GM18867 (cell line): ENCODE measurements at regions not wholly inside any gene's neighbourhood (a gene's known extent, or its start where the extent isn't known, plus 50 kb on each side); places are given as distances from the start of the nearest gene placed in this dataset.
"Not testable (repeated sequence)": the region's sequence is repeated elsewhere in the genome, so short reads cannot be mapped to it uniquely, and the experiment has no call there.

Experiments used
- ATAC-seq: cut with Tn5 transposase; IDR thresholded peaks from one replicate; pipeline ENCODE4 v1.9.1; 2021; ENCODE audit warnings: mild to moderate bottlenecking, moderate library complexity; ENCODE audit not compliant: unreplicated experiment

- ATAC-seq: no peak
Measured at GRCh38 chr7:149608168-149608567, 110.6 kb upstream of the ZNF746 start.

- ATAC-seq: no peak
Measured at GRCh38 chr7:149607683-149608082, 110.1 kb upstream of the ZNF746 start.

- ATAC-seq: no peak
Measured at GRCh38 chr7:149606826-149607225, 109.2 kb upstream of the ZNF746 start.

GRCh38 chr7:149605696-149606095 lies 108.1 kb upstream of the ZNF746 start:
- ATAC-seq: no peak

- ATAC-seq: no peak
Measured at GRCh38 chr7:149604521-149604920, 106.9 kb upstream of the ZNF746 start.

GRCh38 chr7:149600669-149601330 lies 103.2 kb upstream of the ZNF746 start:
- ATAC-seq: peak; percentile 94

GRCh38 chr7:149599636-149600206 lies 102.1 kb upstream of the ZNF746 start:
- ATAC-seq: peak; percentile 39

GRCh38 chr7:149598721-149599308 lies 101.2 kb upstream of the ZNF746 start:
- no peak for ATAC-seq

- ATAC-seq: not testable (repeated sequence)
Measured at GRCh38 chr7:149597789-149598188, 100.2 kb upstream of the ZNF746 start.

GRCh38 chr7:149595541-149595940 lies 97.9 kb upstream of the ZNF746 start:
- no peak for ATAC-seq

- ATAC-seq: no peak
Measured at GRCh38 chr7:149595078-149595477, 97.5 kb upstream of the ZNF746 start.

- ATAC-seq: no peak
Measured at GRCh38 chr7:149588930-149589329, 91.3 kb upstream of the ZNF746 start.

- ATAC-seq: no peak
Measured at GRCh38 chr7:149586646-149587645, 89.3 kb upstream of the ZNF746 start.

GRCh38 chr7:149584530-149584929 lies 86.9 kb upstream of the ZNF746 start:
- no peak for ATAC-seq

GRCh38 chr7:149584009-149584408 lies 86.4 kb upstream of the ZNF746 start:
- no peak for ATAC-seq

- no peak for ATAC-seq
Measured at GRCh38 chr7:149580328-149580727, 82.7 kb upstream of the ZNF746 start.

- ATAC-seq: not testable (repeated sequence)
Measured at GRCh38 chr7:149579365-149579764, 81.8 kb upstream of the ZNF746 start.

- not testable (repeated sequence) for ATAC-seq
Measured at GRCh38 chr7:149574428-149574827, 76.8 kb upstream of the ZNF746 start.

- ATAC-seq: no peak
Measured at GRCh38 chr7:149573519-149573918, 75.9 kb upstream of the ZNF746 start.

GRCh38 chr7:149572920-149573319 lies 75.3 kb upstream of the ZNF746 start:
- ATAC-seq: not testable (repeated sequence)

- ATAC-seq: no peak
Measured at GRCh38 chr7:149570784-149571183, 73.2 kb upstream of the ZNF746 start.
